Esophagus squamous epithelium (tissue), 5 donors: ENCODE measurements at regions not wholly inside any gene's neighbourhood (a gene's known extent, or its start where the extent isn't known, plus 50 kb on each side); places are given as distances from the start of the nearest gene placed in this dataset.

Experiments
- DNase-seq: peaks from one replicate; lab custom pipeline; 2025; lab: John Stamatoyannopoulos, UW
- H3K27ac ChIP-seq, 4 donors: fragments of 200-600 bp; sonication (generic); one replicate each; pipeline ENCODE4 v1.5.1; 2016 to 2019; ENCODE audit warnings: mild to moderate bottlenecking in 1 of 4
- H3K27me3 ChIP-seq, 4 donors: fragments of 200-600 bp; sonication (generic); 1 replicate in 3 of 4; 2 replicates in 1 of 4; pipeline versions ENCODE4 v1.5.1 to v1.6.0; 2017 to 2021; ENCODE audit warnings: antibody characterized with exemption in 1 of 4
- H3K36me3 ChIP-seq, 3 donors: fragments of 200-600 bp; sonication (generic); one replicate each; pipeline ENCODE4 v1.5.1; 2016 to 2019
- H3K4me1 ChIP-seq, 3 donors: fragments of 200-600 bp; sonication (generic); one replicate each; pipeline ENCODE4 v1.5.1; 2017 to 2019
- H3K4me3 ChIP-seq, 4 donors: fragments of 200-600 bp; sonication (generic); 1 replicate in 3 of 4; 2 replicates in 1 of 4; pipeline ENCODE4 v1.5.1; 2016 to 2019; ENCODE audit warnings: mild to moderate bottlenecking in 2 of 4, moderate library complexity in 1 of 4
- H3K9me3 ChIP-seq, 3 donors: fragments of 200-600 bp; sonication (generic); one replicate each; pipeline ENCODE4 v1.5.1; 2016 to 2019
- CTCF ChIP-seq, 6 experiments: fragments of 450-650 bp in 4 of 6; fragments of 200-600 bp in 2 of 6; sonication (generic) in 2 of 6; IDR thresholded peaks; one replicate each; pipeline ENCODE4 v1.5.1; 2016 to 2019; ENCODE audit warnings: antibody characterized with exemption in 6 of 6, mild to moderate bottlenecking in 4 of 6, moderate library complexity in 4 of 6
- POLR2A ChIP-seq, 4 donors: fragments of 450-650 bp; IDR thresholded peaks; one replicate each; pipeline ENCODE4 v1.6.1; 2017; ENCODE audit warnings: antibody characterized with exemption in 4 of 4, mild to moderate bottlenecking in 4 of 4, moderate library complexity in 3 of 4
- WGBS, 2 donors: methylation state at CpG; one replicate each; pipeline ENCODE4 v1.1.5; 2018; 5-methylcytosine and 5-hydroxymethylcytosine counted together
- intact Hi-C: fragments of 100-400 bp; cut with DNase I; formaldehyde crosslinking; loops from one replicate; pipeline ENCODE4 v1.15.0; 2022
- donor health status: DM: yes; HTN: yes; CAD: no.

- TF ChIP-seq POLR2A (IDR thresholded peaks at IDR 0.05) = no peak
- TF ChIP-seq CTCF (IDR thresholded peaks at IDR 0.05) = no peak
- intact Hi-C loops = no loop called here
- no peaks in the 10 kb centered on the region for H3K4me1 ChIP-seq
- no peaks in the 10 kb centered on the region for H3K36me3 ChIP-seq
- no peak overlapping the region for H3K27ac ChIP-seq
- no peaks in the 10 kb centered on the region for H3K9me3 ChIP-seq
- no peak for DNase-seq
- H3K4me3 ChIP-seq = no peak overlapping the region
- WGBS, 2 donors = 57 to 92% methylated on average over 2 of the region's 2 CpGs
- no peaks in the 10 kb centered on the region for H3K27me3 ChIP-seq
These were observed 234.9 kb upstream of the CDH2 start for GRCh38 chr18:28411806-28412205.

- intact Hi-C loops = no loop called here
- H3K9me3 ChIP-seq = no peaks in the 10 kb centered on the region
- H3K27ac ChIP-seq = no peak overlapping the region
- TF ChIP-seq CTCF (IDR thresholded peaks at IDR 0.05) = no peak
- no peak for TF ChIP-seq POLR2A (IDR thresholded peaks at IDR 0.05)
- no peak overlapping the region for H3K4me3 ChIP-seq
- 90 to 100% methylated on average over 1 of the region's 1 CpG for WGBS, 2 donors
- H3K27me3 ChIP-seq = no peaks in the 10 kb centered on the region
- no peaks in the 10 kb centered on the region for H3K36me3 ChIP-seq
- no peak for DNase-seq
- no peaks in the 10 kb centered on the region for H3K4me1 ChIP-seq
These were observed 232.9 kb upstream of the CDH2 start for GRCh38 chr18:28409811-28410210.

GRCh38 chr18:28408528-28408927 is 231.6 kb upstream of the CDH2 start:
- no peaks in the 10 kb centered on the region for H3K4me1 ChIP-seq
- 36 to 58% methylated on average over 2 of the region's 2 CpGs for WGBS, 2 donors
- TF ChIP-seq POLR2A (IDR thresholded peaks at IDR 0.05) (no peak), CTCF (IDR thresholded peaks at IDR 0.05) (no peak)
- DNase-seq = no peak
- H3K27ac ChIP-seq = no peak overlapping the region
- H3K36me3 ChIP-seq = no peaks in the 10 kb centered on the region
- H3K27me3 ChIP-seq = no peaks in the 10 kb centered on the region
- no peaks in the 10 kb centered on the region for H3K9me3 ChIP-seq
- no peak overlapping the region for H3K4me3 ChIP-seq
- intact Hi-C loops = no loop called here

- 48 to 50% methylated on average over 1 of the region's 1 CpG for WGBS, 2 donors
- Histone ChIP-seq H3K27me3 (no peaks in the 10 kb centered on the region), H3K9me3 (no peaks in the 10 kb centered on the region), H3K4me3 (no peak overlapping the region), H3K36me3 (no peaks in the 10 kb centered on the region), H3K4me1 (no peaks in the 10 kb centered on the region), H3K27ac (no peak overlapping the region)
- TF ChIP-seq CTCF (IDR thresholded peaks at IDR 0.05) = no peak
- TF ChIP-seq POLR2A (IDR thresholded peaks at IDR 0.05) = no peak
- DNase-seq = no peak
- intact Hi-C loops = no loop called here
These were observed 230.8 kb upstream of the CDH2 start for GRCh38 chr18:28407681-28408080.

GRCh38 chr18:28406533-28406932 is 229.6 kb upstream of the CDH2 start:
- intact Hi-C loops = no loop called here
- H3K9me3 ChIP-seq = no peaks in the 10 kb centered on the region
- no peak overlapping the region for H3K4me3 ChIP-seq
- TF ChIP-seq CTCF (IDR thresholded peaks at IDR 0.05) (no peak), POLR2A (IDR thresholded peaks at IDR 0.05) (no peak)
- H3K4me1 ChIP-seq = no peaks in the 10 kb centered on the region
- no peak for DNase-seq
- H3K27ac ChIP-seq = no peak overlapping the region
- H3K27me3 ChIP-seq = no peaks in the 10 kb centered on the region
- WGBS, 2 donors = 26 to 35% methylated on average over 3 of the region's 3 CpGs
- no peaks in the 10 kb centered on the region for H3K36me3 ChIP-seq
